ENCODE measurements at regions not wholly inside any gene's neighbourhood (a gene's known extent, or its start where the extent isn't known, plus 50 kb on each side); places are given as distances from the start of the nearest gene placed in this dataset.

GRCh38 chr2:188013767-188014166 is 277.9 kb upstream of the GULP1 start (continued):
- TF ChIP-seq CHD2 (IDR thresholded peaks at IDR 0.05; ENCODE audit: low read length): no peak
- TF ChIP-seq RNF2 (IDR thresholded peaks at IDR 0.05; ENCODE audit: borderline replicate concordance, low read depth, low read length, missing control alignments, poor library complexity, severe bottlenecking): no peak

Measured in H1 (cell line).